ENCODE measurements at regions not wholly inside any gene's neighbourhood (a gene's known extent, or its start where the extent isn't known, plus 50 kb on each side); places are given as distances from the start of the nearest gene placed in this dataset.

- CTCF ChIA-PET = interaction anchor here (0.6 kb wide), 1 partner anchor 1188 kb away, joined by 9 read pairs; no protein-coding TSS in a partner anchor
- no peaks in the 10 kb centered on the region for H3K27me3 ChIP-seq (ENCODE audit: control insufficient read depth, insufficient read depth, low read length)
- in situ Hi-C loops (cut with HindIII; ENCODE audit: low pct_unique_long_range_greater_than_20kb, low sequenced_read_pairs) = no loop called here
- H3K36me3 ChIP-seq (ENCODE audit: control insufficient read depth, insufficient read depth, low read length) = no peaks in the 10 kb centered on the region
- no peaks in the 10 kb centered on the region for H3K9me3 ChIP-seq (ENCODE audit: control insufficient read depth, insufficient read depth, low read depth, low read length)
- BruUV-seq (replicated peaks) = no TSS peak
- intact Hi-C loops (cut with micrococcal nuclease; ENCODE audit: unreplicated experiment) = no loop called here
- ATAC-seq (no peak), DNase-seq (ENCODE audit: low read depth, low spot score) (no peak)
- peak; percentile 51 for TF ChIP-seq CTCF (IDR thresholded peaks at IDR 0.05)
- no peak for TF ChIP-seq TCF7L2 (IDR thresholded peaks at IDR 0.05; ENCODE audit: low read depth, low read length)
- no peak overlapping the region for H3K27ac ChIP-seq (ENCODE audit: low read length)
- POLR2A ChIA-PET = no interaction called here
- no peak overlapping the region for H3K4me3 ChIP-seq (ENCODE audit: low read depth in 2 of 2, low read length in 2 of 2)
- no peaks in the 10 kb centered on the region for H3K4me1 ChIP-seq (ENCODE audit: control insufficient read depth, insufficient read depth, low read length)
Measured at GRCh38 chr1:163561580-163562295, 240.0 kb downstream of the NUF2 start.

DNA sequence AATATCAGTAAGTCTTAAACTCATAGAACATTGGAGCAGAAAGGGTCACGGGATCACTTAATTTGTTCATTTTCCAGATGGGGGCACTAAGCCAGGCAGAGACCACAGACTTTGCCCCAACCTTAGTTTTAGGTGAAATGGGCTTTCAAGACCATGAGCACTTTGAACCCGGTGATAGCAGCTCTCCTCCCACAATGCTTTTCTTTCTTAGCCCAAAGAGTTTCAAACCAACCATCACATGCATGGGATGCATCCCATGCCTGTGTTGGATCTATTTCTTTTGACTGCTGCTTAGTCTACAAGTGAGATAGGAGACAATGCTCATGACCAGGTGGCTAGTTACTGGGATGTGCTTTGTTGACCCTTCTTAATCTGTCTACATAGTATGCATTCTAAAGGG, 240.6 kb downstream of the NUF2 start:
- in situ Hi-C loops (cut with HindIII; ENCODE audit: low pct_unique_long_range_greater_than_20kb, low sequenced_read_pairs) = no loop called here
- H3K27me3 ChIP-seq (ENCODE audit: control insufficient read depth, insufficient read depth, low read length) = no peaks in the 10 kb centered on the region
- H3K27ac ChIP-seq (ENCODE audit: low read length) = no peak overlapping the region
- H3K4me1 ChIP-seq (ENCODE audit: control insufficient read depth, insufficient read depth, low read length) = no peaks in the 10 kb centered on the region
- ChIA-PET CTCF (no interaction called here), POLR2A (no interaction called here)
- no peaks in the 10 kb centered on the region for H3K9me3 ChIP-seq (ENCODE audit: control insufficient read depth, insufficient read depth, low read depth, low read length)
- no peak overlapping the region for H3K4me3 ChIP-seq (ENCODE audit: low read depth in 2 of 2, low read length in 2 of 2)
- no TSS peak for BruUV-seq (replicated peaks)
- DNase-seq (ENCODE audit: low read depth, low spot score) = no peak
- ATAC-seq = no peak
- intact Hi-C loops (cut with micrococcal nuclease; ENCODE audit: unreplicated experiment) = no loop called here
- no peak for TF ChIP-seq SIN3A (IDR thresholded peaks at IDR 0.05; ENCODE audit: borderline replicate concordance, insufficient read depth, low read depth, low read length)
- no peak for TF ChIP-seq CTCF (IDR thresholded peaks at IDR 0.05)
- TF ChIP-seq REST (IDR thresholded peaks at IDR 0.05; ENCODE audit: insufficient read depth in 1 of 2, low read depth in 2 of 2, low read length in 1 of 2) = no peak
- TF ChIP-seq POLR2AphosphoS5 (IDR thresholded peaks at IDR 0.05; ENCODE audit: low read depth, low read length) = no peak
- no peak for TF ChIP-seq TCF7L2 (IDR thresholded peaks at IDR 0.05; ENCODE audit: low read depth, low read length)
- no peaks in the 10 kb centered on the region for H3K36me3 ChIP-seq (ENCODE audit: control insufficient read depth, insufficient read depth, low read length)
